ENCODE measurements at regions not wholly inside any gene's neighbourhood (a gene's known extent, or its start where the extent isn't known, plus 50 kb on each side); places are given as distances from the start of the nearest gene placed in this dataset.

GRCh38 chr2:163490281-163490680 is 245.5 kb downstream of the FIGN start:
- no peak overlapping the region for H3K4me3 ChIP-seq
- H3K4me2 ChIP-seq: no peak overlapping the region
- H3K36me3 ChIP-seq: no peaks in the 10 kb centered on the region
- H3K9ac ChIP-seq: no peak overlapping the region
- H3K27me3 ChIP-seq: no peaks in the 10 kb centered on the region
- H3K27ac ChIP-seq: no peak overlapping the region
- H4K20me1 ChIP-seq: no peaks in the 10 kb centered on the region
- H3K4me1 ChIP-seq: no peaks in the 10 kb centered on the region
- no peak for TF ChIP-seq Cebpa-rat (IDR thresholded peaks at IDR 0.05)
- H3K9me3 ChIP-seq (replicated peaks in 1 of 11): no peaks in the 10 kb centered on the region

- no peaks in the 10 kb centered on the region for H3K36me3 ChIP-seq
- no peaks in the 10 kb centered on the region for H3K27me3 ChIP-seq
- H4K20me1 ChIP-seq: no peaks in the 10 kb centered on the region
- H3K9me3 ChIP-seq (replicated peaks in 1 of 11): peaks cover 0 to 11% (median 5%) of the 10 kb centered on the region in 11 experiments; a peak in 6 of 22 replicates
- H3K4me1 ChIP-seq: no peaks in the 10 kb centered on the region
- no peak overlapping the region for H3K4me3 ChIP-seq
- no peak for TF ChIP-seq Cebpa-rat (IDR thresholded peaks at IDR 0.05)
- no peak overlapping the region for H3K9ac ChIP-seq
- H3K4me2 ChIP-seq: no peak overlapping the region
- no peak overlapping the region for H3K27ac ChIP-seq
Observed at GRCh38 chr2:163481515-163481914, 254.3 kb downstream of the FIGN start.

GRCh38 chr2:163479599-163479998 is 256.2 kb downstream of the FIGN start:
- H4K20me1 ChIP-seq: no peaks in the 10 kb centered on the region
- H3K9me3 ChIP-seq (replicated peaks in 1 of 11): peaks cover 0 to 11% (median 5%) of the 10 kb centered on the region in 11 experiments; a peak in 6 of 22 replicates
- H3K4me3 ChIP-seq: no peak overlapping the region
- no peak overlapping the region for H3K4me2 ChIP-seq
- no peaks in the 10 kb centered on the region for H3K4me1 ChIP-seq
- H3K36me3 ChIP-seq: no peaks in the 10 kb centered on the region
- H3K27ac ChIP-seq: no peak overlapping the region
- H3K27me3 ChIP-seq: no peaks in the 10 kb centered on the region
- no peak for TF ChIP-seq Cebpa-rat (IDR thresholded peaks at IDR 0.05)
- H3K9ac ChIP-seq: no peak overlapping the region

GRCh38 chr2:163475815-163476214 is 260.0 kb downstream of the FIGN start:
- Histone ChIP-seq H3K9me3 (replicated peaks in 1 of 11) (peaks cover 0 to 11% (median 5%) of the 10 kb centered on the region in 11 experiments; a peak in 6 of 22 replicates), H3K27me3 (no peaks in the 10 kb centered on the region), H4K20me1 (no peaks in the 10 kb centered on the region), H3K36me3 (no peaks in the 10 kb centered on the region), H3K4me3 (no peak overlapping the region), H3K4me1 (peaks cover 0 to 18% (median 6%) of the 10 kb centered on the region in 10 experiments; a peak in 9 of 20 replicates), H3K27ac (no peak overlapping the region), H3K9ac (no peak overlapping the region), H3K4me2 (no peak overlapping the region)
- TF ChIP-seq Cebpa-rat (IDR thresholded peaks at IDR 0.05): no peak

- peaks cover 0 to 11% (median 5%) of the 10 kb centered on the region in 11 experiments; a peak in 6 of 22 replicates for H3K9me3 ChIP-seq (replicated peaks in 1 of 11)
- H4K20me1 ChIP-seq: no peaks in the 10 kb centered on the region
- no peak overlapping the region for H3K9ac ChIP-seq
- no peak for TF ChIP-seq Cebpa-rat (IDR thresholded peaks at IDR 0.05)
- no peak overlapping the region for H3K4me3 ChIP-seq
- H3K4me1 ChIP-seq: peaks cover 0 to 18% (median 6%) of the 10 kb centered on the region in 10 experiments; a peak in 9 of 20 replicates
- H3K27ac ChIP-seq: no peak overlapping the region
- no peaks in the 10 kb centered on the region for H3K27me3 ChIP-seq
- H3K36me3 ChIP-seq: no peaks in the 10 kb centered on the region
- H3K4me2 ChIP-seq: no peak overlapping the region
Observed at GRCh38 chr2:163474889-163475288, 260.9 kb downstream of the FIGN start.

- Histone ChIP-seq H3K36me3 (no peaks in the 10 kb centered on the region), H3K27me3 (no peaks in the 10 kb centered on the region)
Observed at GRCh38 chr2:163474319-163474744, 261.5 kb downstream of the FIGN start.

GRCh38 chr2:163471947-163472346 is 263.9 kb downstream of the FIGN start:
- Histone ChIP-seq H3K4me3 (no peak overlapping the region), H3K9ac (no peak overlapping the region), H3K4me2 (peak overlapping the region in 4 of 11 experiments; percentile 0 to 10 (median 8); a peak in 1 of 22 replicates), H3K9me3 (replicated peaks in 1 of 11) (no peaks in the 10 kb centered on the region), H4K20me1 (no peaks in the 10 kb centered on the region), H3K27ac (no peak overlapping the region), H3K27me3 (no peaks in the 10 kb centered on the region), H3K4me1 (peaks cover 0 to 18% (median 6%) of the 10 kb centered on the region in 10 experiments; a peak in 9 of 20 replicates), H3K36me3 (no peaks in the 10 kb centered on the region)
- no peak for TF ChIP-seq Cebpa-rat (IDR thresholded peaks at IDR 0.05)

More at GRCh38 chr2:163474319-163474744, 261.5 kb downstream of the FIGN start:
- Histone ChIP-seq H3K4me3 (no peak overlapping the region), H3K4me2 (no peak overlapping the region), H3K9ac (no peak overlapping the region), H3K27ac (no peak overlapping the region), H3K9me3 (replicated peaks in 1 of 11) (peaks cover 0 to 11% (median 5%) of the 10 kb centered on the region in 11 experiments; a peak in 6 of 22 replicates), H4K20me1 (no peaks in the 10 kb centered on the region), H3K4me1 (peaks cover 0 to 18% (median 6%) of the 10 kb centered on the region in 10 experiments; a peak in 9 of 20 replicates)
- TF ChIP-seq Cebpa-rat (IDR thresholded peaks at IDR 0.05): no peak

- Histone ChIP-seq H3K4me3 (no peak overlapping the region), H3K4me1 (peaks cover 0 to 18% (median 6%) of the 10 kb centered on the region in 10 experiments; a peak in 9 of 20 replicates), H3K4me2 (no peak overlapping the region), H3K27me3 (no peaks in the 10 kb centered on the region), H4K20me1 (no peaks in the 10 kb centered on the region), H3K27ac (no peak overlapping the region), H3K36me3 (no peaks in the 10 kb centered on the region), H3K9ac (no peak overlapping the region), H3K9me3 (replicated peaks in 1 of 11) (no peaks in the 10 kb centered on the region)
- no peak for TF ChIP-seq Cebpa-rat (IDR thresholded peaks at IDR 0.05)
Observed at GRCh38 chr2:163469561-163469962, 266.2 kb downstream of the FIGN start.

- Histone ChIP-seq H4K20me1 (no peaks in the 10 kb centered on the region), H3K36me3 (no peaks in the 10 kb centered on the region), H3K9me3 (replicated peaks in 1 of 11) (no peaks in the 10 kb centered on the region), H3K4me2 (no peak overlapping the region), H3K4me1 (peaks cover 0 to 5% (median 0%) of the 10 kb centered on the region in 10 experiments; a peak in 8 of 20 replicates), H3K27me3 (no peaks in the 10 kb centered on the region), H3K9ac (no peak overlapping the region), H3K27ac (no peak overlapping the region), H3K4me3 (no peak overlapping the region)
- TF ChIP-seq Cebpa-rat (IDR thresholded peaks at IDR 0.05): no peak
Observed at GRCh38 chr2:163467251-163467630, 268.6 kb downstream of the FIGN start.

Data from BLaER1 treated with 17β-estradiol and CSF1 and Interleukin-3, amounts not matched to agents 10 nM and 100 nM (cell line).